ENCODE measurements at regions not wholly inside any gene's neighbourhood (a gene's known extent, or its start where the extent isn't known, plus 50 kb on each side); places are given as distances from the start of the nearest gene placed in this dataset.
"Not testable (repeated sequence)": the region's sequence is repeated elsewhere in the genome, so short reads cannot be mapped to it uniquely, and the experiment has no call there.

- POLR2A ChIA-PET = no interaction called here
- CTCF ChIA-PET = no interaction called here
These were observed 207.9 kb upstream of the MAGEB16 start for GRCh38 chrX:35590210-35590609.

- POLR2A ChIA-PET, CTCF ChIA-PET: not testable (repeated sequence)
These were observed 186.6 kb upstream of the MAGEB16 start for GRCh38 chrX:35611562-35611961.

GRCh38 chrX:35617836-35618235 is 180.3 kb upstream of the MAGEB16 start:
- POLR2A ChIA-PET = no interaction called here

GRCh38 chrX:35622040-35622439 is 176.1 kb upstream of the MAGEB16 start:
- POLR2A ChIA-PET = no interaction called here

More at GRCh38 chrX:35617836-35618235, 180.3 kb upstream of the MAGEB16 start:
- CTCF ChIA-PET = no interaction called here

GRCh38 chrX:35622601-35623000 is 175.5 kb upstream of the MAGEB16 start:
- POLR2A ChIA-PET = no interaction called here
- CTCF ChIA-PET = no interaction called here

More at GRCh38 chrX:35622040-35622439, 176.1 kb upstream of the MAGEB16 start:
- CTCF ChIA-PET = no interaction called here

- ChIA-PET CTCF (no interaction called here), POLR2A (no interaction called here)
These were observed 172.4 kb upstream of the MAGEB16 start for GRCh38 chrX:35625714-35626113.

GRCh38 chrX:35626124-35626523 is 172.0 kb upstream of the MAGEB16 start:
- ChIA-PET CTCF (no interaction called here), POLR2A (no interaction called here)

GRCh38 chrX:35635971-35636370 is 162.2 kb upstream of the MAGEB16 start:
- POLR2A ChIA-PET, CTCF ChIA-PET: not testable (repeated sequence)

GRCh38 chrX:35664833-35665232 is 133.3 kb upstream of the MAGEB16 start:
- ChIA-PET POLR2A (no interaction called here), CTCF (no interaction called here)

- ChIA-PET POLR2A (no interaction called here), CTCF (no interaction called here)
These were observed 132.8 kb upstream of the MAGEB16 start for GRCh38 chrX:35665311-35665710.

GRCh38 chrX:35670889-35671288 is 127.3 kb upstream of the MAGEB16 start:
- CTCF ChIA-PET = no interaction called here

GRCh38 chrX:35675151-35675550 is 123.0 kb upstream of the MAGEB16 start:
- CTCF ChIA-PET = no interaction called here
- POLR2A ChIA-PET = no interaction called here

More at GRCh38 chrX:35670889-35671288, 127.3 kb upstream of the MAGEB16 start:
- POLR2A ChIA-PET = no interaction called here

- POLR2A ChIA-PET = no interaction called here
- CTCF ChIA-PET = no interaction called here
These were observed 117.2 kb upstream of the MAGEB16 start for GRCh38 chrX:35680940-35681346.

- CTCF ChIA-PET = no interaction called here
- POLR2A ChIA-PET = no interaction called here
These were observed 115.7 kb upstream of the MAGEB16 start for GRCh38 chrX:35682476-35682875.

- CTCF ChIA-PET = no interaction called here
- POLR2A ChIA-PET = no interaction called here
These were observed 101.3 kb upstream of the MAGEB16 start for GRCh38 chrX:35696760-35697234.

- CTCF ChIA-PET = no interaction called here
- POLR2A ChIA-PET = no interaction called here
These were observed 98.5 kb upstream of the MAGEB16 start for GRCh38 chrX:35699642-35700041.

- CTCF ChIA-PET = no interaction called here
- POLR2A ChIA-PET = no interaction called here
These were observed 98.0 kb upstream of the MAGEB16 start for GRCh38 chrX:35700121-35700520.

- CTCF ChIA-PET = no interaction called here
- POLR2A ChIA-PET = no interaction called here
These were observed 86.9 kb upstream of the MAGEB16 start for GRCh38 chrX:35711281-35711680.

- ChIA-PET CTCF (no interaction called here), POLR2A (no interaction called here)
These were observed 76.0 kb upstream of the MAGEB16 start for GRCh38 chrX:35722128-35722527.

GRCh38 chrX:35726176-35726575 is 72.0 kb upstream of the MAGEB16 start:
- POLR2A ChIA-PET = no interaction called here
- CTCF ChIA-PET = no interaction called here

- CTCF ChIA-PET = no interaction called here
- POLR2A ChIA-PET = no interaction called here
These were observed 69.7 kb upstream of the MAGEB16 start for GRCh38 chrX:35728481-35728880.

- POLR2A ChIA-PET = no interaction called here
- CTCF ChIA-PET = no interaction called here
These were observed 64.3 kb upstream of the MAGEB16 start for GRCh38 chrX:35733879-35734278.

- ChIA-PET POLR2A (no interaction called here), CTCF (no interaction called here)
These were observed 57.0 kb upstream of the MAGEB16 start for GRCh38 chrX:35741142-35741541.

Measured in activated CD8-positive, alpha-beta memory T cell treated with anti-CD3 and anti-CD28 coated beads for 36 hours (primary cell).